Thyroid gland (tissue), 4 donors: ENCODE measurements at regions not wholly inside any gene's neighbourhood (a gene's known extent, or its start where the extent isn't known, plus 50 kb on each side); places are given as distances from the start of the nearest gene placed in this dataset.

Source experiments
- CTCF ChIP-seq, 6 experiments: fragments of 200-600 bp in 3 of 6; fragments of 450-650 bp in 3 of 6; sonication (generic) in 3 of 6; IDR thresholded peaks; one replicate each; pipeline ENCODE4 v1.5.1; 2016 to 2019; ENCODE audit warnings: antibody characterized with exemption in 6 of 6, mild to moderate bottlenecking in 2 of 6, inconsistent platforms in 1 of 6, moderate library complexity in 1 of 6
- POLR2A ChIP-seq, 2 donors: fragments of 450-650 bp; IDR thresholded peaks; one replicate each; pipeline ENCODE4 v1.6.1; 2017; ENCODE audit warnings: antibody characterized with exemption in 2 of 2, mild to moderate bottlenecking in 2 of 2, moderate library complexity in 1 of 2

- TF ChIP-seq POLR2A (IDR thresholded peaks at IDR 0.05) (no peak), CTCF (IDR thresholded peaks at IDR 0.05) (no peak)
Measured at GRCh38 chr1:104946558-104947210, 1197.0 kb downstream of the AMY1C start.
